Hepatocyte (in vitro differentiated cells): ENCODE measurements at regions not wholly inside any gene's neighbourhood (a gene's known extent, or its start where the extent isn't known, plus 50 kb on each side); places are given as distances from the start of the nearest gene placed in this dataset.

Experiments
- DNase-seq: peaks from one replicate; pipeline ENCODE4 v3.0.0-alpha.2; 2016; ENCODE audit warnings: low spot score
- H2AFZ ChIP-seq: fragments of 200-600 bp; sonication (generic); 2 replicates; pipeline ENCODE4 v1.6.0; 2016; ENCODE audit warnings: antibody characterized with exemption, mild to moderate bottlenecking
- H3K27ac ChIP-seq: fragments of 200-600 bp; sonication (generic); 2 replicates; pipeline ENCODE4 v1.5.1; 2016; ENCODE audit warnings: mild to moderate bottlenecking
- H3K27me3 ChIP-seq: fragments of 200-600 bp; sonication (generic); 2 replicates; pipeline ENCODE4 v1.6.1; 2016
- H3K36me3 ChIP-seq: fragments of 200-600 bp; sonication (generic); replicated peaks from 2 replicates; pipeline ENCODE4 v1.5.1; 2016; ENCODE audit warnings: low read depth; ENCODE audit not compliant: insufficient read depth
- H3K4me1 ChIP-seq: fragments of 200-600 bp; sonication (generic); 2 replicates; pipeline ENCODE4 v1.5.1; 2016; ENCODE audit warnings: mild to moderate bottlenecking, moderate library complexity; ENCODE audit not compliant: insufficient read depth
- H3K4me2 ChIP-seq: fragments of 200-600 bp; sonication (generic); 2 replicates; pipeline ENCODE4 v1.6.0; 2016
- H3K4me3 ChIP-seq: fragments of 200-600 bp; sonication (generic); 2 replicates; pipeline ENCODE4 v1.5.1; 2016; ENCODE audit warnings: mild to moderate bottlenecking
- H3K79me2 ChIP-seq: fragments of 200-600 bp; sonication (generic); 2 replicates; pipeline ENCODE4 v1.6.0; 2017; ENCODE audit warnings: mild to moderate bottlenecking
- H3K9me2 ChIP-seq: fragments of 200-600 bp; sonication (generic); replicated peaks from 2 replicates; pipeline ENCODE4 v1.6.0; 2017; ENCODE audit warnings: mild to moderate bottlenecking; ENCODE audit not compliant: insufficient read depth
- H3K9me3 ChIP-seq: fragments of 200-600 bp; sonication (generic); 2 replicates; pipeline ENCODE4 v1.5.1; 2016; ENCODE audit warnings: low read depth, mild to moderate bottlenecking
- H4K20me1 ChIP-seq: fragments of 200-600 bp; sonication (generic); 2 replicates; pipeline ENCODE4 v1.6.0; 2016; ENCODE audit warnings: mild to moderate bottlenecking; ENCODE audit not compliant: insufficient read depth, poor library complexity, severe bottlenecking
- CTCF ChIP-seq: fragments of 200-600 bp; sonication (generic); IDR thresholded peaks from 2 replicates; pipeline ENCODE4 v1.5.1; 2016; ENCODE audit warnings: antibody characterized with exemption, mild to moderate bottlenecking; ENCODE audit not compliant: poor library complexity
- EZH2 ChIP-seq: fragments of 200-600 bp; sonication (generic); IDR thresholded peaks from 2 replicates; pipeline ENCODE4 v1.6.1; 2016; ENCODE audit warnings: antibody characterized with exemption, mild to moderate bottlenecking, borderline replicate concordance
- EZH2phosphoT487 ChIP-seq: fragments of 200-600 bp; sonication (generic); IDR thresholded peaks from one replicate; pipeline ENCODE4 v1.6.1; 2018; ENCODE audit warnings: antibody characterized with exemption, mild to moderate bottlenecking, low read depth, moderate library complexity; ENCODE audit not compliant: unreplicated experiment, severe bottlenecking
- WGBS: methylation state at CpG from one replicate; pipeline ENCODE4 v1.1.6; 2016; ENCODE audit warnings: low lambda C conversion rate; ENCODE audit errors: missing lambda C conversion rate; 5-methylcytosine and 5-hydroxymethylcytosine counted together

GRCh38 chr15:27696530-27696929, 402.6 kb downstream of the OCA2 start:
- WGBS, result 81% methylated on average over 4 of the region's 4 CpGs
- Histone ChIP-seq H3K4me1 (peaks cover 5% of the 10 kb centered on the region), H3K4me2 (no peak overlapping the region), H3K36me3 (no peaks in the 10 kb centered on the region), H3K27me3 (no peaks in the 10 kb centered on the region), H3K9me3 (no peaks in the 10 kb centered on the region), H2AFZ (no peak overlapping the region), H3K27ac (no peak overlapping the region), H4K20me1 (no peaks in the 10 kb centered on the region), H3K79me2 (no peaks in the 10 kb centered on the region), H3K4me3 (no peak overlapping the region), H3K9me2 (no peaks in the 10 kb centered on the region)
- DNase-seq, result no peak
- TF ChIP-seq EZH2phosphoT487 (no peak), EZH2 (no peak), CTCF (no peak)

- Histone ChIP-seq H3K27ac (peak overlapping the region; percentile 73), H4K20me1 (no peaks in the 10 kb centered on the region), H3K9me3 (no peaks in the 10 kb centered on the region), H3K36me3 (no peaks in the 10 kb centered on the region), H3K4me1 (peaks cover 5% of the 10 kb centered on the region), H3K4me3 (no peak overlapping the region), H3K27me3 (no peaks in the 10 kb centered on the region), H3K4me2 (no peak overlapping the region), H3K79me2 (no peaks in the 10 kb centered on the region), H2AFZ (no peak overlapping the region), H3K9me2 (no peaks in the 10 kb centered on the region)
- WGBS, result 91% methylated on average over 2 of the region's 2 CpGs
- DNase-seq, result no peak
- TF ChIP-seq EZH2 (no peak), CTCF (no peak), EZH2phosphoT487 (no peak)
These were observed 403.4 kb downstream of the OCA2 start for GRCh38 chr15:27695726-27696125.

GRCh38 chr15:27694506-27695087, 404.5 kb downstream of the OCA2 start:
- peak; percentile 31 for DNase-seq
- no peak overlapping the region for H2AFZ ChIP-seq
- TF ChIP-seq EZH2, result no peak

GRCh38 chr15:27693280-27693679, 405.8 kb downstream of the OCA2 start:
- no peak for DNase-seq
- WGBS, result 90% methylated on average over 2 of the region's 2 CpGs
- H3K9me2 ChIP-seq, result no peaks in the 10 kb centered on the region

More at GRCh38 chr15:27694506-27695087, 404.5 kb downstream of the OCA2 start:
- no peaks in the 10 kb centered on the region for H3K36me3 ChIP-seq
- no peaks in the 10 kb centered on the region for H3K9me3 ChIP-seq
- H3K4me3 ChIP-seq, result no peak overlapping the region
- H3K4me2 ChIP-seq, result no peak overlapping the region
- H3K4me1 ChIP-seq, result peaks cover 5% of the 10 kb centered on the region
- peak overlapping the region; percentile 87 for H3K27ac ChIP-seq
- 56% methylated on average over 6 of the region's 6 CpGs for WGBS
- no peaks in the 10 kb centered on the region for H3K27me3 ChIP-seq
- no peaks in the 10 kb centered on the region for H3K9me2 ChIP-seq
- H4K20me1 ChIP-seq, result no peaks in the 10 kb centered on the region
- no peaks in the 10 kb centered on the region for H3K79me2 ChIP-seq

More at GRCh38 chr15:27693280-27693679, 405.8 kb downstream of the OCA2 start:
- no peak overlapping the region for H3K4me2 ChIP-seq
- no peak overlapping the region for H2AFZ ChIP-seq
- no peak overlapping the region for H3K4me3 ChIP-seq
- TF ChIP-seq EZH2 (no peak), EZH2phosphoT487 (no peak), CTCF (no peak)
- no peak overlapping the region for H3K27ac ChIP-seq
- H3K4me1 ChIP-seq, result peaks cover 5% of the 10 kb centered on the region
- no peaks in the 10 kb centered on the region for H3K27me3 ChIP-seq
- no peaks in the 10 kb centered on the region for H3K36me3 ChIP-seq
- H4K20me1 ChIP-seq, result no peaks in the 10 kb centered on the region
- H3K9me3 ChIP-seq, result no peaks in the 10 kb centered on the region
- no peaks in the 10 kb centered on the region for H3K79me2 ChIP-seq
